H9 (cell line): ENCODE measurements at regions not wholly inside any gene's neighbourhood (a gene's known extent, or its start where the extent isn't known, plus 50 kb on each side); places are given as distances from the start of the nearest gene placed in this dataset.

Experiments used
- DNase-seq: peaks from one replicate; pipeline ENCODE4 v3.0.0-alpha.2; 2017
- H2AFZ ChIP-seq: one replicate; pipeline ENCODE4 v1.6.1; 2013; ENCODE audit warnings: mild to moderate bottlenecking, low read length, control low read depth, moderate library complexity
- H2AK5ac ChIP-seq: 2 replicates; pipeline ENCODE4 v1.6.1; 2013; ENCODE audit warnings: low read length, control low read depth, mixed read lengths; ENCODE audit not compliant: insufficient read length
- H2BK120ac ChIP-seq: one replicate; pipeline ENCODE4 v1.6.1; 2013; ENCODE audit warnings: low read depth, mild to moderate bottlenecking, low read length, control low read depth, inconsistent platforms; ENCODE audit not compliant: poor library complexity, severe bottlenecking
- H2BK12ac ChIP-seq: 2 replicates; pipeline ENCODE4 v1.6.1; 2013; ENCODE audit warnings: low read length, control low read depth, mixed read lengths, low read depth; ENCODE audit not compliant: insufficient read length
- H2BK15ac ChIP-seq: 2 replicates; pipeline ENCODE4 v1.6.1; 2013; ENCODE audit warnings: low read depth, low read length, control low read depth
- H2BK20ac ChIP-seq: one replicate; pipeline ENCODE4 v1.6.1; 2013; ENCODE audit warnings: low read depth, mild to moderate bottlenecking, low read length, control low read depth, inconsistent platforms; ENCODE audit not compliant: poor library complexity, severe bottlenecking
- H2BK5ac ChIP-seq: 2 replicates; pipeline ENCODE4 v1.6.1; 2013; ENCODE audit warnings: low read length, control low read depth, mixed read lengths; ENCODE audit not compliant: insufficient read length
- H3K14ac ChIP-seq: 2 replicates; pipeline ENCODE4 v1.6.1; 2013; ENCODE audit warnings: low read length, control low read depth; ENCODE audit not compliant: insufficient read depth
- H3K18ac ChIP-seq: 2 replicates; pipeline ENCODE4 v1.6.1; 2013; ENCODE audit warnings: low read depth, mild to moderate bottlenecking, mixed read lengths, low read length, control low read depth; ENCODE audit not compliant: insufficient read length
- H3K23ac ChIP-seq: 2 replicates; pipeline ENCODE4 v1.6.1; 2013; ENCODE audit warnings: low read length, control low read depth, mixed read lengths, low read depth; ENCODE audit not compliant: insufficient read length
- H3K23me2 ChIP-seq: 2 replicates; pipeline ENCODE4 v1.6.1; 2013; ENCODE audit warnings: low read depth, mild to moderate bottlenecking, mixed read lengths, low read length, control low read depth; ENCODE audit not compliant: insufficient read length, poor library complexity, severe bottlenecking
- H3K27ac ChIP-seq: 2 replicates; pipeline ENCODE4 v1.5.1; 2013; ENCODE audit warnings: low read length, control low read depth, mixed read lengths, low read depth; ENCODE audit not compliant: insufficient read length
- H3K27me3 ChIP-seq: 2 replicates; pipeline ENCODE4 v1.6.1; 2013; ENCODE audit warnings: low read length, control low read depth, inconsistent platforms; ENCODE audit not compliant: insufficient read depth
- H3K4ac ChIP-seq: 2 replicates; pipeline ENCODE4 v1.6.1; 2013; ENCODE audit warnings: low read depth, mild to moderate bottlenecking, control low read depth, inconsistent platforms, low read length, moderate library complexity
- H3K4me1 ChIP-seq: 2 replicates; pipeline ENCODE4 v1.6.1; 2013; ENCODE audit warnings: low read length, control low read depth, inconsistent platforms; ENCODE audit not compliant: insufficient read depth
- H3K4me2 ChIP-seq: 2 replicates; pipeline ENCODE4 v1.6.1; 2013; ENCODE audit warnings: low read length, control low read depth, mixed read lengths; ENCODE audit not compliant: insufficient read length, insufficient read depth
- H3K56ac ChIP-seq: 2 replicates; pipeline ENCODE4 v1.6.1; 2013; ENCODE audit warnings: low read depth, mild to moderate bottlenecking, mixed read lengths, low read length, control low read depth; ENCODE audit not compliant: insufficient read length
- H3K79me1 ChIP-seq: 2 replicates; pipeline ENCODE4 v1.6.1; 2013; ENCODE audit warnings: low read depth, mild to moderate bottlenecking, moderate library complexity, low read length, control low read depth, inconsistent platforms; ENCODE audit not compliant: insufficient read depth, poor library complexity, severe bottlenecking
- H3K79me2 ChIP-seq: 2 replicates; pipeline ENCODE4 v1.6.1; 2013; ENCODE audit warnings: low read length, control low read depth, inconsistent platforms; ENCODE audit not compliant: insufficient read depth
- H3K9ac ChIP-seq: 2 replicates; pipeline ENCODE4 v1.6.1; 2013; ENCODE audit warnings: low read length, control low read depth, mixed read lengths; ENCODE audit not compliant: insufficient read length; ENCODE audit errors: extremely low read depth
- H3K9me3 ChIP-seq: one replicate; pipeline ENCODE4 v1.6.1; 2013; ENCODE audit warnings: low read depth, low read length, inconsistent platforms; ENCODE audit not compliant: control insufficient read depth
- H3T11ph ChIP-seq: one replicate; pipeline ENCODE4 v1.6.1; 2013; ENCODE audit warnings: mild to moderate bottlenecking, low read length, control low read depth, inconsistent platforms
- H4K20me1 ChIP-seq: one replicate; pipeline ENCODE4 v1.6.1; 2013; ENCODE audit not compliant: control insufficient read depth, insufficient read length, insufficient read depth
- H4K5ac ChIP-seq: 2 replicates; pipeline ENCODE4 v1.6.1; 2013; ENCODE audit warnings: low read depth, mild to moderate bottlenecking, mixed read lengths, low read length, control low read depth; ENCODE audit not compliant: insufficient read length
- H4K8ac ChIP-seq: replicated peaks from 2 replicates; pipeline ENCODE4 v1.6.1; 2013; ENCODE audit warnings: low read length, control low read depth, mixed read lengths, low read depth; ENCODE audit not compliant: insufficient read length
- H4K91ac ChIP-seq: 2 replicates; pipeline ENCODE4 v1.6.1; 2013; ENCODE audit warnings: low read depth, mild to moderate bottlenecking, moderate library complexity, mixed read lengths, low read length, control low read depth; ENCODE audit not compliant: insufficient read length
- H3K27ac Mint-ChIP-seq, 3 experiments: 2 replicates in 2 of 3; 3 replicates in 1 of 3; pipeline ENCODE4 v1.8.0; 2020 to 2021; ENCODE audit warnings: mixed read lengths in 3 of 3, mild to moderate bottlenecking in 1 of 3, moderate library complexity in 1 of 3
- H3K27me3 Mint-ChIP-seq: 2 replicates; pipeline ENCODE4 v1.8.0; 2021; ENCODE audit warnings: low read depth, mild to moderate bottlenecking, moderate library complexity, mixed read lengths
- H3K36me3 Mint-ChIP-seq, 3 experiments: 2 replicates in 2 of 3; 3 replicates in 1 of 3; pipeline ENCODE4 v1.8.0; 2020 to 2021; ENCODE audit warnings: low read depth in 3 of 3, mixed read lengths in 3 of 3; ENCODE audit not compliant: insufficient read depth in 1 of 3
- H3K4me1 Mint-ChIP-seq, 2 experiments: 2 replicates each; pipeline ENCODE4 v1.8.0; 2020; ENCODE audit warnings: mixed read lengths in 2 of 2
- H3K4me3 Mint-ChIP-seq, 2 experiments: 2 replicates in 1 of 2; 3 replicates in 1 of 2; pipeline ENCODE4 v1.8.0; 2020 to 2021; ENCODE audit warnings: mild to moderate bottlenecking in 2 of 2, mixed read lengths in 2 of 2, moderate library complexity in 1 of 2
- H3K9me3 Mint-ChIP-seq, 2 experiments: 2 replicates in 1 of 2; 3 replicates in 1 of 2; pipeline ENCODE4 v1.8.0; 2020; ENCODE audit warnings: mild to moderate bottlenecking in 2 of 2, mixed read lengths in 2 of 2, moderate library complexity in 1 of 2
- WGBS: extraction: QIAGEN DNeasy Blood & Tissue Kit; methylation state at CpG from one replicate; pipeline ENCODE4 v1.1.7; 2013; ENCODE audit warnings: missing lambda C conversion rate, low lambda C conversion rate, mixed read lengths; ENCODE audit not compliant: insufficient read length; ENCODE audit errors: extremely low coverage; 5-methylcytosine and 5-hydroxymethylcytosine counted together
- TF ChIP-seq, protein P1 (sequence below): fragments of 200-600 bp; sonication (generic); conservative IDR thresholded peaks from 3 replicates; pipeline ENCODE4 v1.8.0; 2021; ENCODE audit warnings: antibody characterized with exemption, mild to moderate bottlenecking

- no peak overlapping the region for H2BK120ac ChIP-seq
- H3K4me1 ChIP-seq, result no peaks in the 10 kb centered on the region
- H3K23me2 ChIP-seq, result no peaks in the 10 kb centered on the region
- H3K23ac ChIP-seq, result no peak overlapping the region
- H3K79me1 ChIP-seq, result no peaks in the 10 kb centered on the region
- Mint-ChIP-seq H3K27me3 (no peaks in the 10 kb centered on the region), H3K4me3 (no peak overlapping the region), H3K9me3 (peaks cover 0 to 13% of the 10 kb centered on the region in 2 experiments; a peak in 2 of 5 replicates), H3K36me3 (peaks cover 0 to 6% (median 3%) of the 10 kb centered on the region in 3 experiments; a peak in 4 of 7 replicates), H3K27ac (no peak overlapping the region), H3K4me1 (peaks cover 8 to 9% of the 10 kb centered on the region in 2 experiments)
- no peak overlapping the region for H2BK12ac ChIP-seq
- no peak overlapping the region for H3K9ac ChIP-seq
- H4K20me1 ChIP-seq, result no peaks in the 10 kb centered on the region
- TF ChIP-seq, protein P1, sequence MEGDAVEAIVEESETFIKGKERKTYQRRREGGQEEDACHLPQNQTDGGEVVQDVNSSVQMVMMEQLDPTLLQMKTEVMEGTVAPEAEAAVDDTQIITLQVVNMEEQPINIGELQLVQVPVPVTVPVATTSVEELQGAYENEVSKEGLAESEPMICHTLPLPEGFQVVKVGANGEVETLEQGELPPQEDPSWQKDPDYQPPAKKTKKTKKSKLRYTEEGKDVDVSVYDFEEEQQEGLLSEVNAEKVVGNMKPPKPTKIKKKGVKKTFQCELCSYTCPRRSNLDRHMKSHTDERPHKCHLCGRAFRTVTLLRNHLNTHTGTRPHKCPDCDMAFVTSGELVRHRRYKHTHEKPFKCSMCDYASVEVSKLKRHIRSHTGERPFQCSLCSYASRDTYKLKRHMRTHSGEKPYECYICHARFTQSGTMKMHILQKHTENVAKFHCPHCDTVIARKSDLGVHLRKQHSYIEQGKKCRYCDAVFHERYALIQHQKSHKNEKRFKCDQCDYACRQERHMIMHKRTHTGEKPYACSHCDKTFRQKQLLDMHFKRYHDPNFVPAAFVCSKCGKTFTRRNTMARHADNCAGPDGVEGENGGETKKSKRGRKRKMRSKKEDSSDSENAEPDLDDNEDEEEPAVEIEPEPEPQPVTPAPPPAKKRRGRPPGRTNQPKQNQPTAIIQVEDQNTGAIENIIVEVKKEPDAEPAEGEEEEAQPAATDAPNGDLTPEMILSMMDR, result no peak
- no peak overlapping the region for H3T11ph ChIP-seq
- H3K14ac ChIP-seq, result no peak overlapping the region
- H2AK5ac ChIP-seq, result no peak overlapping the region
- no peak overlapping the region for H2BK15ac ChIP-seq
- H3K27ac ChIP-seq, result no peak overlapping the region
- no peak overlapping the region for H2AFZ ChIP-seq
- H4K91ac ChIP-seq, result no peak overlapping the region
- no peak for DNase-seq
- H2BK20ac ChIP-seq, result no peak overlapping the region
- no peak overlapping the region for H3K4me2 ChIP-seq
- H4K5ac ChIP-seq, result no peak overlapping the region
- H3K9me3 ChIP-seq, result no peaks in the 10 kb centered on the region
- no peak overlapping the region for H3K4ac ChIP-seq
- no peaks in the 10 kb centered on the region for H3K79me2 ChIP-seq
- H4K8ac ChIP-seq, result no peak overlapping the region
- H3K56ac ChIP-seq, result no peak overlapping the region
- WGBS, result no CpG with 5 or more reads among the region's 1 CpG
- H2BK5ac ChIP-seq, result no peak overlapping the region
- no peaks in the 10 kb centered on the region for H3K27me3 ChIP-seq
- H3K18ac ChIP-seq, result no peak overlapping the region
These were observed 416.5 kb downstream of the PLA2G4A start for GRCh38 chr1:187245201-187245600.
